Trophoblast cell (in vitro differentiated cells and primary cell): ENCODE measurements at regions not wholly inside any gene's neighbourhood (a gene's known extent, or its start where the extent isn't known, plus 50 kb on each side); places are given as distances from the start of the nearest gene placed in this dataset.

Source experiments
- DNase-seq, 2 donors: peaks; one replicate each; pipeline ENCODE4 v3.0.0-alpha.2; 2016
- H2AFZ ChIP-seq: 2 replicates; pipeline ENCODE4 v1.6.1; 2013; ENCODE audit warnings: low read length, moderate library complexity, mild to moderate bottlenecking; ENCODE audit not compliant: insufficient read depth, poor library complexity
- H2AK5ac ChIP-seq: 2 replicates; pipeline ENCODE4 v1.6.1; 2013; ENCODE audit warnings: mild to moderate bottlenecking, low read length
- H2BK120ac ChIP-seq: 2 replicates; pipeline ENCODE4 v1.6.1; 2013; ENCODE audit warnings: low read length, mild to moderate bottlenecking, moderate library complexity; ENCODE audit not compliant: insufficient read depth, poor library complexity
- H2BK12ac ChIP-seq: 2 replicates; pipeline ENCODE4 v1.6.1; 2013; ENCODE audit warnings: mild to moderate bottlenecking, low read length, moderate library complexity
- H2BK5ac ChIP-seq: 2 replicates; pipeline ENCODE4 v1.6.1; 2013; ENCODE audit warnings: low read length, low read depth, moderate library complexity, mild to moderate bottlenecking; ENCODE audit not compliant: poor library complexity
- H3K14ac ChIP-seq: 2 replicates; pipeline ENCODE4 v1.6.1; 2013; ENCODE audit warnings: mild to moderate bottlenecking, low read length
- H3K18ac ChIP-seq: 2 replicates; pipeline ENCODE4 v1.6.1; 2013; ENCODE audit warnings: mild to moderate bottlenecking, low read length
- H3K23ac ChIP-seq: 2 replicates; pipeline ENCODE4 v1.6.1; 2013; ENCODE audit warnings: low read length
- H3K27ac ChIP-seq: 2 replicates; pipeline ENCODE4 v1.5.1; 2013; ENCODE audit warnings: low read depth, mild to moderate bottlenecking, inconsistent platforms, low read length, moderate library complexity
- H3K27me3 ChIP-seq: 2 replicates; pipeline ENCODE4 v1.6.1; 2013; ENCODE audit warnings: inconsistent platforms, mild to moderate bottlenecking, low read length, moderate library complexity; ENCODE audit not compliant: insufficient read depth
- H3K36me3 ChIP-seq, 2 experiments: 1 replicate in 1 of 2; 2 replicates in 1 of 2; pipeline ENCODE4 v1.6.1; 2013; ENCODE audit warnings: low read length in 2 of 2, mild to moderate bottlenecking in 2 of 2, moderate library complexity in 1 of 2; ENCODE audit not compliant: insufficient read depth in 2 of 2, control insufficient read depth in 1 of 2
- H3K4ac ChIP-seq: 2 replicates; pipeline ENCODE4 v1.6.1; 2013; ENCODE audit warnings: low read depth, mild to moderate bottlenecking, low read length, moderate library complexity
- H3K4me1 ChIP-seq, 2 experiments: 1 replicate in 1 of 2; 2 replicates in 1 of 2; pipeline ENCODE4 v1.6.1; 2013; ENCODE audit warnings: low read length in 2 of 2, mild to moderate bottlenecking in 2 of 2, moderate library complexity in 1 of 2; ENCODE audit not compliant: insufficient read depth in 2 of 2, control insufficient read depth in 1 of 2
- H3K4me2 ChIP-seq: 2 replicates; pipeline ENCODE4 v1.6.1; 2013; ENCODE audit warnings: inconsistent platforms, mild to moderate bottlenecking, low read length, moderate library complexity
- H3K4me3 ChIP-seq: 2 replicates; pipeline ENCODE4 v1.5.1; 2013; ENCODE audit warnings: mild to moderate bottlenecking, low read depth, low read length, inconsistent platforms
- H3K79me1 ChIP-seq: one replicate; pipeline ENCODE4 v1.6.1; 2013; ENCODE audit warnings: low read length
- H3K79me2 ChIP-seq: 2 replicates; pipeline ENCODE4 v1.6.1; 2013; ENCODE audit warnings: low read length, mild to moderate bottlenecking; ENCODE audit not compliant: control insufficient read depth, insufficient read depth, poor library complexity
- H3K9ac ChIP-seq: 2 replicates; pipeline ENCODE4 v1.6.1; 2013; ENCODE audit warnings: mild to moderate bottlenecking, low read length
- H3K9me3 ChIP-seq: 2 replicates; pipeline ENCODE4 v1.6.1; 2013; ENCODE audit warnings: low read depth, mild to moderate bottlenecking, control low read depth, inconsistent platforms, low read length; ENCODE audit not compliant: insufficient read depth
- H4K12ac ChIP-seq: 2 replicates; pipeline ENCODE4 v1.6.1; 2013; ENCODE audit warnings: low read depth, mild to moderate bottlenecking, low read length, moderate library complexity
- H4K8ac ChIP-seq: 2 replicates; pipeline ENCODE4 v1.6.1; 2013; ENCODE audit warnings: low read depth, mild to moderate bottlenecking, low read length, moderate library complexity
- H4K91ac ChIP-seq: one replicate; pipeline ENCODE4 v1.6.1; 2013; ENCODE audit warnings: low read depth, mild to moderate bottlenecking, low read length, moderate library complexity
- WGBS: extraction: QIAGEN DNeasy Blood & Tissue Kit; methylation state at CpG from one replicate; pipeline ENCODE4 v1.1.7; 2013; ENCODE audit warnings: missing lambda C conversion rate; ENCODE audit not compliant: insufficient read length, insufficient coverage; ENCODE audit errors: extremely low coverage; 5-methylcytosine and 5-hydroxymethylcytosine counted together

DNA sequence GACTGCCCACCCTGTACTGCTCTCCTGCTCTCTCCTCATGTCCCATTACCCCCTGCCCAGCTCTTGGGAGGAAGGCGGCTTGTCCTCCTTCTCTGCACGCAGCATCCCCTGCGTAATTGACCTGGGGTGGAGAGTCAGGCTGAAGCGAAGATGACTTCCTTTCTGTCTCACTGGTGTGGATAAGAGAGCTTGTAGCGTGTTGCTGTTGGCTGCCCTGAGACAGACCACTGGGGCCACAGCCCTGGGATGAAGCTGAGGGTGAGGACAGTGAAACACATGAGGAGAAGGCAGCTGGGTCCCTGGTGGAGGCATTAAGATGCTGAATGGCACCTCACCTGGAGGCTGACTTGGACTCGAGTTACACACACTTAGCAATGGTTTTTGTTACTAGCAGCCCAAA lies 310.3 kb upstream of the ZNF32 start:
- no peak overlapping the region for H2AFZ ChIP-seq
- H2BK12ac ChIP-seq = no peak overlapping the region
- H3K27me3 ChIP-seq = no peaks in the 10 kb centered on the region
- H3K14ac ChIP-seq = no peak overlapping the region
- no peak for DNase-seq
- no peak overlapping the region for H3K4me3 ChIP-seq
- no peak overlapping the region for H3K18ac ChIP-seq
- H2BK5ac ChIP-seq = no peak overlapping the region
- H3K4ac ChIP-seq = no peak overlapping the region
- no peak overlapping the region for H3K4me2 ChIP-seq
- no peak overlapping the region for H2AK5ac ChIP-seq
- no CpG with 5 or more reads among the region's 6 CpGs for WGBS
- H3K27ac ChIP-seq = no peak overlapping the region
- no peak overlapping the region for H4K91ac ChIP-seq
- H3K79me2 ChIP-seq = no peaks in the 10 kb centered on the region
- H3K36me3 ChIP-seq = no peaks in the 10 kb centered on the region
- H4K12ac ChIP-seq = no peak overlapping the region
- H3K9ac ChIP-seq = peak overlapping the region; percentile 34
- H2BK120ac ChIP-seq = no peak overlapping the region
- H3K23ac ChIP-seq = no peak overlapping the region
- H3K4me1 ChIP-seq = no peaks in the 10 kb centered on the region
- no peak overlapping the region for H4K8ac ChIP-seq
- H3K79me1 ChIP-seq = no peaks in the 10 kb centered on the region
- peaks cover 5% of the 10 kb centered on the region for H3K9me3 ChIP-seq

GRCh38 chr10:43958071-43958432 lies 309.4 kb upstream of the ZNF32 start:
- no peak overlapping the region for H3K4me2 ChIP-seq
- H3K9me3 ChIP-seq = peaks cover 5% of the 10 kb centered on the region
- no peak overlapping the region for H3K9ac ChIP-seq
- H3K79me1 ChIP-seq = no peaks in the 10 kb centered on the region
- H3K4ac ChIP-seq = no peak overlapping the region
- H2BK120ac ChIP-seq = no peak overlapping the region
- H4K12ac ChIP-seq = no peak overlapping the region
- no peak overlapping the region for H2AFZ ChIP-seq
- H2AK5ac ChIP-seq = no peak overlapping the region
- no peak overlapping the region for H3K14ac ChIP-seq
- H3K27me3 ChIP-seq = no peaks in the 10 kb centered on the region
- H2BK5ac ChIP-seq = no peak overlapping the region
- no peak overlapping the region for H2BK12ac ChIP-seq
- H3K36me3 ChIP-seq = no peaks in the 10 kb centered on the region
- no peaks in the 10 kb centered on the region for H3K4me1 ChIP-seq
- H3K23ac ChIP-seq = no peak overlapping the region
- no peak overlapping the region for H4K8ac ChIP-seq
- no peak for DNase-seq
- H3K18ac ChIP-seq = no peak overlapping the region
- no peak overlapping the region for H3K4me3 ChIP-seq
- no peak overlapping the region for H3K27ac ChIP-seq
- no peak overlapping the region for H4K91ac ChIP-seq
- H3K79me2 ChIP-seq = no peaks in the 10 kb centered on the region
- no CpG with 5 or more reads among the region's 6 CpGs for WGBS

DNA sequence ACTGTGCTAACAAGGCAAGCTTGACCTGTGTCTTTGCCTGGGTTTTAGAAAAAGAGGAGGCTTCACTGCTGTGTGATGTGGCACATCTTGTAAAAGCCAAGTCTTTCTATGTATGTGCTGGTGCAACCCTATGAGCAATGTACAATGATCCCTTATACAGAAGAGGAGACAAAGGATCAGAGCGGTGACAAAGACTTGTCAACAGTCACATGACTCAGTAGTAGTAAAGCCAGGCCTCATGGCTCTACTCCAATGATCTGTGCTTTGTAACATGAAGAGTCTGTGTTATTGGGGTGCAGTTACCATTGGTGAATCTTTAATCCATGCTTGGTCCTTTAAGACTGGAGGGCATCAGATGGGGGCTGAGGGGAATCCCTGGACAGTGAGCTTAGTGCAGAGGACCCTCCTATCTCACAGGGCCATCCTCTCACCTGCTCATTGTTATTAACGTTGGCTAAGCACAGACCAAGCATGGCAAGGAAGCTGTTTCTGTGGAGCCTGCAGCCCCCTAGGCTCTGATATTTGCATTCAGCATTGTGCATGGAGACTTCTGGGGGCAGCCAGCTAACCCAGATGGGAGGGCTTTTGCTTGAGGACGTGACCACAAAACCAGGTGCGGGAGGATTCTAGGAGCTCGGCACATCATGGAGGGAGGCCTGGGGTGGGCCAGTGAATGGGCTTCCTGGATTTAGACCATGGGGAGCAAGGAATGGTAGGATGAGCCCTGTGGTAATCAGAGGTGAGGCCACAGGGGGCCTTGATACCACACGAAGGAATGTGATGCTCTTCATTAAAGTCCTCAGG lies 308.8 kb upstream of the ZNF32 start:
- Histone ChIP-seq H3K27me3 (no peaks in the 10 kb centered on the region), H4K12ac (no peak overlapping the region), H2AK5ac (no peak overlapping the region), H3K9ac (no peak overlapping the region), H3K9me3 (peaks cover 4% of the 10 kb centered on the region), H3K4me3 (no peak overlapping the region), H3K79me2 (no peaks in the 10 kb centered on the region), H3K14ac (no peak overlapping the region), H3K36me3 (no peaks in the 10 kb centered on the region), H2BK12ac (no peak overlapping the region), H3K4me1 (no peaks in the 10 kb centered on the region), H3K4me2 (no peak overlapping the region), H2BK5ac (no peak overlapping the region), H3K23ac (no peak overlapping the region), H2BK120ac (no peak overlapping the region), H3K18ac (no peak overlapping the region), H3K27ac (no peak overlapping the region), H3K4ac (no peak overlapping the region), H3K79me1 (no peaks in the 10 kb centered on the region), H4K91ac (no peak overlapping the region), H2AFZ (no peak overlapping the region), H4K8ac (no peak overlapping the region)
- no CpG with 5 or more reads among the region's 6 CpGs for WGBS
- no peak for DNase-seq

GRCh38 chr10:43955978-43956377 lies 307.3 kb upstream of the ZNF32 start:
- no peak overlapping the region for H3K4me3 ChIP-seq
- no peak for DNase-seq
- H2BK120ac ChIP-seq = no peak overlapping the region
- H3K79me1 ChIP-seq = no peaks in the 10 kb centered on the region
- H3K9ac ChIP-seq = no peak overlapping the region
- H3K79me2 ChIP-seq = no peaks in the 10 kb centered on the region
- peaks cover 2% of the 10 kb centered on the region for H3K9me3 ChIP-seq
- H3K14ac ChIP-seq = no peak overlapping the region
- H4K8ac ChIP-seq = no peak overlapping the region
- no peak overlapping the region for H2AFZ ChIP-seq
- H3K27me3 ChIP-seq = no peaks in the 10 kb centered on the region
- H3K18ac ChIP-seq = no peak overlapping the region
- H2AK5ac ChIP-seq = no peak overlapping the region
- no peak overlapping the region for H3K4me2 ChIP-seq
- H3K27ac ChIP-seq = no peak overlapping the region
- H2BK5ac ChIP-seq = no peak overlapping the region
- no peak overlapping the region for H3K4ac ChIP-seq
- WGBS = no CpG with 5 or more reads among the region's 3 CpGs
- H2BK12ac ChIP-seq = no peak overlapping the region
- no peak overlapping the region for H3K23ac ChIP-seq
- no peaks in the 10 kb centered on the region for H3K4me1 ChIP-seq
- no peaks in the 10 kb centered on the region for H3K36me3 ChIP-seq
- H4K12ac ChIP-seq = no peak overlapping the region
- no peak overlapping the region for H4K91ac ChIP-seq
